Osteoblast (primary cell): ENCODE measurements at regions not wholly inside any gene's neighbourhood (a gene's known extent, or its start where the extent isn't known, plus 50 kb on each side); places are given as distances from the start of the nearest gene placed in this dataset.

Experiments
- DNase-seq: peaks from one replicate; pipeline ENCODE4 v3.0.0; 2011; ENCODE audit warnings: low spot score, mixed read lengths; ENCODE audit not compliant: insufficient read length; ENCODE audit errors: missing footprints
- H2AFZ ChIP-seq: 2 replicates; pipeline ENCODE4 v1.6.0; 2011; ENCODE audit warnings: mild to moderate bottlenecking, low read length
- H3K27ac ChIP-seq: 2 replicates; pipeline ENCODE4 v1.5.1; 2011; ENCODE audit warnings: mild to moderate bottlenecking, low read depth, low read length, moderate library complexity
- H3K27me3 ChIP-seq: 2 replicates; pipeline ENCODE4 v1.6.0; 2012; ENCODE audit warnings: mild to moderate bottlenecking, control low read depth, inconsistent platforms, low read length, moderate library complexity; ENCODE audit not compliant: insufficient read depth
- H3K36me3 ChIP-seq: 2 replicates; pipeline ENCODE4 v1.5.1; 2011; ENCODE audit warnings: mild to moderate bottlenecking, low read length, control low read depth, moderate library complexity; ENCODE audit not compliant: insufficient read depth
- H3K4me1 ChIP-seq: 2 replicates; pipeline ENCODE4 v1.5.1; 2011; ENCODE audit warnings: mild to moderate bottlenecking, low read length, control low read depth, moderate library complexity; ENCODE audit not compliant: insufficient read depth
- H3K4me2 ChIP-seq: 2 replicates; pipeline ENCODE4 v1.6.0; 2011; ENCODE audit warnings: mild to moderate bottlenecking, low read length; ENCODE audit not compliant: insufficient read depth
- H3K4me3 ChIP-seq: fragments of 200-600 bp; sonication (generic); 3 replicates; pipeline ENCODE4 v1.5.1; 2012; ENCODE audit warnings: mild to moderate bottlenecking, low read length, inconsistent platforms; ENCODE audit not compliant: insufficient read depth
- H3K79me2 ChIP-seq: 2 replicates; pipeline ENCODE4 v1.6.0; 2012; ENCODE audit warnings: mild to moderate bottlenecking, low read length, control low read depth, inconsistent platforms; ENCODE audit not compliant: insufficient read depth
- H3K9me3 ChIP-seq: 2 replicates; pipeline ENCODE4 v1.5.1; 2011; ENCODE audit warnings: low read depth, low read length, control low read depth
- H4K20me1 ChIP-seq: 2 replicates; pipeline ENCODE4 v1.6.0; 2012; ENCODE audit warnings: mild to moderate bottlenecking, low read length, control low read depth; ENCODE audit not compliant: insufficient read depth
- CTCF ChIP-seq: IDR thresholded peaks from 2 replicates; pipeline ENCODE4 v1.5.1; 2011; ENCODE audit warnings: mild to moderate bottlenecking, low read depth, low read length, moderate library complexity; ENCODE audit errors: extremely low read depth

GRCh38 chr16:13291591-13292333 lies 390.4 kb downstream of the SHISA9 start:
- Histone ChIP-seq H3K27ac (no peak overlapping the region), H3K9me3 (peaks cover 5% of the 10 kb centered on the region), H4K20me1 (no peaks in the 10 kb centered on the region), H3K79me2 (no peaks in the 10 kb centered on the region), H3K4me2 (no peak overlapping the region), H3K4me1 (no peaks in the 10 kb centered on the region), H3K36me3 (no peaks in the 10 kb centered on the region), H3K27me3 (no peaks in the 10 kb centered on the region), H3K4me3 (no peak overlapping the region), H2AFZ (no peak overlapping the region)
- no peak for DNase-seq
- TF ChIP-seq CTCF, result no peak

- H3K79me2 ChIP-seq, result no peaks in the 10 kb centered on the region
- H3K4me1 ChIP-seq, result no peaks in the 10 kb centered on the region
- no peak overlapping the region for H3K4me2 ChIP-seq
- DNase-seq, result no peak
- no peaks in the 10 kb centered on the region for H3K27me3 ChIP-seq
- no peaks in the 10 kb centered on the region for H3K36me3 ChIP-seq
- H4K20me1 ChIP-seq, result no peaks in the 10 kb centered on the region
- H3K9me3 ChIP-seq, result peaks cover 3% of the 10 kb centered on the region
- no peak overlapping the region for H3K27ac ChIP-seq
- H2AFZ ChIP-seq, result no peak overlapping the region
- no peak for TF ChIP-seq CTCF
- H3K4me3 ChIP-seq, result no peak overlapping the region
Observed at GRCh38 chr16:13296206-13296605, 394.8 kb downstream of the SHISA9 start.

GRCh38 chr16:13298666-13299065 lies 397.3 kb downstream of the SHISA9 start:
- DNase-seq, result no peak
- Histone ChIP-seq H2AFZ (no peak overlapping the region), H3K9me3 (peaks cover 3% of the 10 kb centered on the region), H3K4me1 (no peaks in the 10 kb centered on the region), H3K4me2 (no peak overlapping the region), H3K36me3 (no peaks in the 10 kb centered on the region), H4K20me1 (no peaks in the 10 kb centered on the region), H3K4me3 (no peak overlapping the region), H3K79me2 (no peaks in the 10 kb centered on the region), H3K27me3 (no peaks in the 10 kb centered on the region), H3K27ac (no peak overlapping the region)
- TF ChIP-seq CTCF, result no peak

GRCh38 chr16:13300066-13300840 lies 398.9 kb downstream of the SHISA9 start:
- no peak overlapping the region for H3K4me3 ChIP-seq
- H3K27me3 ChIP-seq, result no peaks in the 10 kb centered on the region
- H3K27ac ChIP-seq, result no peak overlapping the region
- TF ChIP-seq CTCF, result no peak
- peaks cover 1% of the 10 kb centered on the region for H3K9me3 ChIP-seq
- no peak for DNase-seq
- H2AFZ ChIP-seq, result no peak overlapping the region
- no peaks in the 10 kb centered on the region for H4K20me1 ChIP-seq
- no peak overlapping the region for H3K4me2 ChIP-seq
- H3K79me2 ChIP-seq, result no peaks in the 10 kb centered on the region
- H3K4me1 ChIP-seq, result no peaks in the 10 kb centered on the region
- H3K36me3 ChIP-seq, result no peaks in the 10 kb centered on the region
